ENCODE measurements at regions not wholly inside any gene's neighbourhood (a gene's known extent, or its start where the extent isn't known, plus 50 kb on each side); places are given as distances from the start of the nearest gene placed in this dataset.

DNA sequence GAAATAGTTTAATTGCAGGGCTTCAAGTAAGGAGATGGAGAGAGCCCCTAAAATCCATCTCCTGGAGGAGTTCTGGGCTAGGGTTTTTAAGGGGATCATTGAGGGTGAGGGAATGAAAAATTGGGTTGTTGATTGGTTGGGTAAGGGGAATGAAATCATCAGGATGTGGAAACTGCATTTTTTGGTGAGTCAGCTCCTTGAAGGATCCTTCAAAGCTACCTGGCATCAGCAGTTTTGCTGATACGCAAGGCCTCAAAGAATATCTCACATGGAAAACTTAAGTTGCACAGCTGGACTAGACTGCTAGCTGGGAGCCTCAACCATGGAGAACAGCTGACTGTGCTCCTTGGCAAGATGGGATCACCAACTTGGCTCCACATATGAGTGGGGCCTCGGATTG, 136.7 kb downstream of the FGF10 start:
- Histone ChIP-seq H3K9ac (ENCODE audit: low read depth, low read length) (no peak overlapping the region), H3K36me3 (ENCODE audit: insufficient read depth, low read length) (no peaks in the 10 kb centered on the region), H3K4me1 (ENCODE audit: insufficient read depth, low read length) (no peaks in the 10 kb centered on the region), H3K9me3 (ENCODE audit: control insufficient read depth, insufficient read depth, low read length) (no peaks in the 10 kb centered on the region)

DNA sequence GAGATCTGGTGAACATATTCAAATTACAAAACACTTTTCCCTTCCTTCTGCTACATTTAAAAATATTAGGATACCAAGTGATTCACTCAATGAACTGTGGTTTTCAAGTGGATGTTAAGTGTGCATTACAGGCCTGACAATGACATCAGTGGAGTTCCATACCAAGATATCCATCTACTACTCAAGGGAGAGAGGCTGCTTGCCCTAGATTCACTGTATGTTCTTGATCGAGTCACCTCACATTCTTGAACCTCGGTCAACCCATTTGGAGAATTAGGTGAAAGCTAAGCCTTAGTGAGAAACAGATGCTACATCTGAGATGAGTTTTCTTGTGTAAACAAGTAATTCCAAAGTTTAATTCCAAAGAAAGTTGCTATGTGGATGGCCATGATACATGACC, 142.2 kb downstream of the FGF10 start:
- Histone ChIP-seq H3K4me1 (ENCODE audit: insufficient read depth, low read length) (no peaks in the 10 kb centered on the region), H3K9me3 (ENCODE audit: control insufficient read depth, insufficient read depth, low read length) (no peaks in the 10 kb centered on the region; the same call in 1 of the 2 replicates), H3K9ac (ENCODE audit: low read depth, low read length) (no peak overlapping the region), H3K36me3 (ENCODE audit: insufficient read depth, low read length) (no peaks in the 10 kb centered on the region; the same call in 1 of the 2 replicates)

DNA sequence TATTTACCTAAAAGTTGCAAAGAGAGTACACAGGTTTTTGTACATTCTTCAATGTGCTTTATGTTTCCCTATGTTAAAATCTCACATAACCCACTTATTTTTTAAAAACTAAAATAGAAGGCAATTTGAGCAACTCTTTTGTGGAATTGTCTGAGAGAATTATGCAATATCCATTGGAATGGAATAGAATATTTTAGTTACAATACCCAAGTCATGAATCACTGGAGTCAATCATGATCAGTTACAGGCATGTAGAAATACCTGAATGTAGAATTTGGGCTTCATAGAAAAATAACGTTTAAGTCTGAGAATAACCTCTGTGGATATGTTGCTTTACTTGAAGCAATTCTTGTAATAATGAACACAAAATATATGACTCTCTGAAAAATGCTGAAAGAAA, 143.3 kb downstream of the FGF10 start:
- peaks cover 3% of the 10 kb centered on the region; the same call in 1 of the 2 replicates for H3K4me1 ChIP-seq (ENCODE audit: insufficient read depth, low read length)
- no peaks in the 10 kb centered on the region; the same call in 1 of the 2 replicates for H3K36me3 ChIP-seq (ENCODE audit: insufficient read depth, low read length)
- H3K9ac ChIP-seq (ENCODE audit: low read depth, low read length): no peak overlapping the region
- H3K9me3 ChIP-seq (ENCODE audit: control insufficient read depth, insufficient read depth, low read length): no peaks in the 10 kb centered on the region; the same call in 1 of the 2 replicates

- Histone ChIP-seq H3K4me1 (ENCODE audit: insufficient read depth, low read length) (peaks cover 13% of the 10 kb centered on the region), H3K9me3 (ENCODE audit: control insufficient read depth, insufficient read depth, low read length) (no peaks in the 10 kb centered on the region; the same call in 1 of the 2 replicates), H3K36me3 (ENCODE audit: insufficient read depth, low read length) (no peaks in the 10 kb centered on the region; the same call in 1 of the 2 replicates), H3K9ac (ENCODE audit: low read depth, low read length) (no peak overlapping the region)
Measured at GRCh38 chr5:44242791-44243190, 146.4 kb downstream of the FGF10 start.

- no peaks in the 10 kb centered on the region; the same call in none of the 2 replicates for H3K36me3 ChIP-seq (ENCODE audit: insufficient read depth, low read length)
- H3K4me1 ChIP-seq (ENCODE audit: insufficient read depth, low read length): peaks cover 11% of the 10 kb centered on the region
- no peak overlapping the region for H3K9ac ChIP-seq (ENCODE audit: low read depth, low read length)
- H3K9me3 ChIP-seq (ENCODE audit: control insufficient read depth, insufficient read depth, low read length): no peaks in the 10 kb centered on the region
Measured at GRCh38 chr5:44236040-44236439, 153.2 kb downstream of the FGF10 start.

DNA sequence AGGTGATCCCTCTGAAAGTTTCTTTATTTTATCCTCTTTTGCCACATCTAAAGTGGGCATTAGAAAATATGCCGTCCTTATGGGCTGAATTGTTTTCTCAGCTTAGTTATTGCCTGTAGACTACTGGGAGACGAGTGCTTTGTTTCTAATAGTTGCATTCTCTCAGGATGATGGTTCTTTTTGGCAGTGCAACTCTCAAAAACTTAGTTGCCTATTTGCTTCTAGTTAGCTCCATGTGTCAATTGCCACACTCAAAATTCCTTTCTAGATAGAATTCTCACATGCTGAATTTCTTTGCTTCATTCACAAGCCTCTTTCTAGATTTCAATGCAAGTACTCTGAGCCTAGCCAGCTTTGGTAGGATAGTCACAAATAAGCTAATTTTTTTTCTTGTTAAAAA, 155.5 kb downstream of the FGF10 start:
- Histone ChIP-seq H3K9me3 (ENCODE audit: control insufficient read depth, insufficient read depth, low read length) (no peaks in the 10 kb centered on the region), H3K36me3 (ENCODE audit: insufficient read depth, low read length) (no peaks in the 10 kb centered on the region; the same call in none of the 2 replicates), H3K4me1 (ENCODE audit: insufficient read depth, low read length) (no peaks in the 10 kb centered on the region; the same call in 1 of the 2 replicates), H3K9ac (ENCODE audit: low read depth, low read length) (no peak overlapping the region)

DNA sequence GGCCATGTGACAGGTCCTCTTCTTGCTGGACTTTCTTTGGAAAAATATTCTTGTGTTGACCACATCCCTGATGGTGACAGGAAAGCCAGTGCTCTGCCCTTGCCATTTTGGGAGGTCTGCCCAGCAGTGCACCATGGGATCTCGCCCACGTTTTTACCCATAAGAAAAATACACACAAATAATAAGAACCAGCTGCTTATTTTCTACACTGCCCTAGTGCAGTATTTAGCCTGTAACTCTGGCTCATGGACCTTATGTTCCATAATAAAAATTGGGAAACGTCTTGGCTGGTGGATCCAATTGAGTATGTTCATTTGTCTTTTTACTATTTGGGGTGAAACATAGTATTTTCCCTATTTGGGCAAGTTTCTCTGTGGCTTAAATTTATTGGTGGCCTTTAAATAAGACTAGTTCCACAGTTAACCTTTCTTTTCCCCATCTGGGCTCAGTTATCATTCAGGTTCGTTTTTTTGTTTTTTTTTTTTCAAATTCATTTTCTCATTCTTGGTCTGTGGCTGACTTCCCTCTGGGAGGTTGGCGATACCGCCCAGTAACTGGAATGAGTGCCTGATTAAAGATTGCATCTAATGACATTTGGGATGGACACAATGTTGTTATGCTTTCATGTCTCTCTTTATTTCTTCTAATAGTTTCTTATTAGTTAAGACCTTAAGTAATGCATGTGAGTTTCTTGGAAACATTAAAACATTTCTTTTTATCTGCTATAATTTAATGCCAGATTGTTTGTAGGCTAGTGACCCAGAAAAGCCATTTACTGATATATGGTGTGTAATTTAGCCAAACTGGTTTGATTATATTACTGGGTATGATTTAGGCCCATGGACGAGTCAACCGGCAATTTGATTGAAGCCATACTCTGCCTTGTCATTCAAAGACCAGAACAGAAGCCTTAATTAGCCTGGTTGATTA, 163.7 kb downstream of the FGF10 start:
- H3K9me3 ChIP-seq (ENCODE audit: control insufficient read depth, insufficient read depth, low read length): no peaks in the 10 kb centered on the region
- H3K36me3 ChIP-seq (ENCODE audit: insufficient read depth, low read length): no peaks in the 10 kb centered on the region
- H3K9ac ChIP-seq (ENCODE audit: low read depth, low read length): no peak overlapping the region
- H3K4me1 ChIP-seq (ENCODE audit: insufficient read depth, low read length): no peaks in the 10 kb centered on the region

DNA sequence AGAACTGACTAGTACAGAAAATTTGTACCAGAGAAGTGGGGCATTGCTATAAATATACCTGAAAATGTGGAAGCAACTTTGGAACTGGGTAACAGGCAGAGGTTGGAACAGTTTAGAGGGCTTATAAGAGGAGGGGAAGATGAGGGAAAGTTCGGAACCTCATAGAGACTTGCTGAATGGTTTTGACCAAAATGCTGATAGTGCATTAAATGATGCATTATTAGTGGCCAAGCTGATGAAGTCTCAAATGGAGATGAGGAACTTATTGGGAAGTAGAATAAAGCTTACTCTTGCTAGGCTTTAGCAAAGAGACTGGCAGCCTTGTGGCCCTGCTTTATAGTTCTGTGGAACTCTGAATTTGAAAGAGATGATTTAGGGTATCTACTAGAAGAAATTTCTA, 189.8 kb downstream of the FGF10 start:
- Histone ChIP-seq H3K4me1 (ENCODE audit: insufficient read depth, low read length) (no peaks in the 10 kb centered on the region), H3K9me3 (ENCODE audit: control insufficient read depth, insufficient read depth, low read length) (no peaks in the 10 kb centered on the region), H3K9ac (ENCODE audit: low read depth, low read length) (no peak overlapping the region), H3K36me3 (ENCODE audit: insufficient read depth, low read length) (no peaks in the 10 kb centered on the region)

- Histone ChIP-seq H3K4me1 (ENCODE audit: insufficient read depth, low read length) (no peaks in the 10 kb centered on the region), H3K36me3 (ENCODE audit: insufficient read depth, low read length) (no peaks in the 10 kb centered on the region), H3K9me3 (ENCODE audit: control insufficient read depth, insufficient read depth, low read length) (no peaks in the 10 kb centered on the region; the same call in 1 of the 2 replicates), H3K9ac (ENCODE audit: low read depth, low read length) (no peak overlapping the region)
Measured at GRCh38 chr5:44189255-44189654, 200.0 kb downstream of the FGF10 start.

- no peaks in the 10 kb centered on the region; the same call in 1 of the 2 replicates for H3K9me3 ChIP-seq (ENCODE audit: control insufficient read depth, insufficient read depth, low read length)
Measured at GRCh38 chr5:44187973-44188372, 201.2 kb downstream of the FGF10 start.

GRCh38 chr5:44183753-44184152, 205.5 kb downstream of the FGF10 start:
- Histone ChIP-seq H3K4me1 (ENCODE audit: insufficient read depth, low read length) (no peaks in the 10 kb centered on the region), H3K36me3 (ENCODE audit: insufficient read depth, low read length) (no peaks in the 10 kb centered on the region), H3K9ac (ENCODE audit: low read depth, low read length) (no peak overlapping the region), H3K9me3 (ENCODE audit: control insufficient read depth, insufficient read depth, low read length) (no peaks in the 10 kb centered on the region)

More at GRCh38 chr5:44187973-44188372, 201.2 kb downstream of the FGF10 start:
- H3K9ac ChIP-seq (ENCODE audit: low read depth, low read length): no peak overlapping the region
- H3K4me1 ChIP-seq (ENCODE audit: insufficient read depth, low read length): no peaks in the 10 kb centered on the region
- H3K36me3 ChIP-seq (ENCODE audit: insufficient read depth, low read length): no peaks in the 10 kb centered on the region

DNA sequence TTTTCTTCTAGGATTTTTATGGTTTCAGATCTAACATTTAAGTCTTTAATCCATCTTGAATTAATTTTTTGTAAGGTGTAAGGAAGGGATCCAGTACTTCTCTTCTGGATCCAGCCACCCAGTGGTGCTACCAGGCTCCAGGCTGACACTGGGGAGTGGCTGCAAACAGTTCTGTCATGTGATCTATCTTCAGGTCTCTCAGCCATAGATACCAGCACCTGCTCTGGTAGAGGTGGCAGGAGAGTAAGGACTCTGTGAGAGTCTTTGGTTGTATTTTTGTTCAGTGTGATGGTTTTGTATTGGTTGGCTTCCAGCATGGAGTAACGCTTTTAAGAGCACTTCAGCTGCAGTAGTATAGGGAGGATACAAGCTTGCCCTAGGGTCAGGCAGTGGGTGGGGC, 205.9 kb downstream of the FGF10 start:
- Histone ChIP-seq H3K9me3 (ENCODE audit: control insufficient read depth, insufficient read depth, low read length) (no peaks in the 10 kb centered on the region), H3K9ac (ENCODE audit: low read depth, low read length) (no peak overlapping the region)

GRCh38 chr5:44178414-44178813, 210.8 kb downstream of the FGF10 start:
- no peaks in the 10 kb centered on the region; the same call in 1 of the 2 replicates for H3K9me3 ChIP-seq (ENCODE audit: control insufficient read depth, insufficient read depth, low read length)

More for the DNA sequence above, 205.9 kb downstream of the FGF10 start:
- Histone ChIP-seq H3K4me1 (ENCODE audit: insufficient read depth, low read length) (no peaks in the 10 kb centered on the region), H3K36me3 (ENCODE audit: insufficient read depth, low read length) (no peaks in the 10 kb centered on the region)

GRCh38 chr5:44167540-44167939, 221.7 kb downstream of the FGF10 start:
- Histone ChIP-seq H3K36me3 (ENCODE audit: insufficient read depth, low read length) (no peaks in the 10 kb centered on the region), H3K9ac (ENCODE audit: low read depth, low read length) (no peak overlapping the region), H3K4me1 (ENCODE audit: insufficient read depth, low read length) (no peaks in the 10 kb centered on the region), H3K9me3 (ENCODE audit: control insufficient read depth, insufficient read depth, low read length) (no peaks in the 10 kb centered on the region)

More at GRCh38 chr5:44178414-44178813, 210.8 kb downstream of the FGF10 start:
- no peaks in the 10 kb centered on the region for H3K36me3 ChIP-seq (ENCODE audit: insufficient read depth, low read length)
- no peaks in the 10 kb centered on the region for H3K4me1 ChIP-seq (ENCODE audit: insufficient read depth, low read length)
- H3K9ac ChIP-seq (ENCODE audit: low read depth, low read length): no peak overlapping the region

- no peaks in the 10 kb centered on the region for H3K36me3 ChIP-seq (ENCODE audit: insufficient read depth, low read length)
- H3K4me1 ChIP-seq (ENCODE audit: insufficient read depth, low read length): no peaks in the 10 kb centered on the region
- peaks cover 16% of the 10 kb centered on the region for H3K9me3 ChIP-seq (ENCODE audit: control insufficient read depth, insufficient read depth, low read length)
Measured at GRCh38 chr5:44160369-44160768, 228.9 kb downstream of the FGF10 start.

More at GRCh38 chr5:44160369-44160768, 228.9 kb downstream of the FGF10 start:
- no peak overlapping the region for H3K9ac ChIP-seq (ENCODE audit: low read depth, low read length)

Data from ES-I3 (cell line).